ENCODE measurements at regions not wholly inside any gene's neighbourhood (a gene's known extent, or its start where the extent isn't known, plus 50 kb on each side); places are given as distances from the start of the nearest gene placed in this dataset.

DNA sequence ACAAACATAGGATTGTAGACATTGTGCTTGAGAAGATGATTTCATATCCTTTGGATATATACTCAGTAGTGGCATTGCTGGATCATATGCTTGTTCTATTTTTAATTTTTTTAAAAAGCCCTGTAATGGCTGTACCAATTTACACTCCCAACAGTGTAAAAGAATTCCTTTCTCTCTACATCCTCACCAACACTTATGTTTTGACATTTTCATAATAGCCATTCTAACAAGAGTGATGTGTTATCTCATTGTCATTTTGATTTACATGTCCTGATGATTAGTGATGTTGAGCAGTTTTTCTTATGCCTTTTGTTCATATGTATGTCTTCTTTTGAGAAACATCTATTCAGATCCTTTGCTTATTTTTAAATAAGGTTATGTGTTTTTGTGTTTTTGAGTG lies 1039.2 kb upstream of the GOT2 start:
- Histone ChIP-seq H3K4me3 (no peak overlapping the region), H3K36me3 (ENCODE audit: low read depth) (no peaks in the 10 kb centered on the region), H3K4me1 (ENCODE audit: low read depth) (no peaks in the 10 kb centered on the region), H3K9me3 (peaks cover 28% of the 10 kb centered on the region)
- intact Hi-C loops (cut with DNase I, micrococcal nuclease), result no loop called here
- ATAC-seq, result no peak
- no peak for TF ChIP-seq CTCF (IDR thresholded peaks at IDR 0.05)
- no peak for DNase-seq

DNA sequence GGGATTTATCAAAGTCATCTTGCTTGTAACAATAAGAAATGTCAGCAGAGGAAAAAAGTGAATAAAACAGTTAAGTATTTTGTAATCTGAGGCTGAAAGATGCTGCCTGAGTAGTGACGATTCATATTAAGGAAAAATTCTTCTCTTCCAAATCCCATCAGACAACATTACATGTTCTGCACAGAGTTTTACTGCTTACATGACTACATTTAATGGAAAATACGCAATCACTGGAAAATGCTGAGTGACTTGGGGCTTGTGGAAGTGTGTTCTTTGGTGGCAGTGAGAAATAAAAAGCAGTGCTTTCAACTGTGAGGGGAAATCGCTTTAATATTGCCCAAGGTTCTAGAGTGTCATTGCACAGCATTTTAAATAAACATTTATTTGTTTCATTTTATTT lies 1025.2 kb upstream of the GOT2 start:
- H3K4me3 ChIP-seq, result no peak overlapping the region
- no peaks in the 10 kb centered on the region for H3K36me3 ChIP-seq (ENCODE audit: low read depth)
- no peak for TF ChIP-seq CTCF (IDR thresholded peaks at IDR 0.05)
- H3K9me3 ChIP-seq, result peaks cover 72% of the 10 kb centered on the region
- ATAC-seq, result no peak
- DNase-seq, result no peak
- intact Hi-C loops (cut with DNase I, micrococcal nuclease), result no loop called here
- H3K4me1 ChIP-seq (ENCODE audit: low read depth), result no peaks in the 10 kb centered on the region

- TF ChIP-seq CTCF (IDR thresholded peaks at IDR 0.05), result no peak
- peaks cover 72% of the 10 kb centered on the region for H3K9me3 ChIP-seq
- DNase-seq, result no peak
- intact Hi-C loops (cut with DNase I, micrococcal nuclease), result no loop called here
- H3K4me1 ChIP-seq (ENCODE audit: low read depth), result no peaks in the 10 kb centered on the region
- no peak overlapping the region for H3K4me3 ChIP-seq
- ATAC-seq, result no peak
- H3K36me3 ChIP-seq (ENCODE audit: low read depth), result no peaks in the 10 kb centered on the region
Observed at GRCh38 chr16:59758848-59759247, 1024.7 kb upstream of the GOT2 start.

- DNase-seq (no peak), ATAC-seq (no peak)
- Histone ChIP-seq H3K36me3 (ENCODE audit: low read depth) (no peaks in the 10 kb centered on the region), H3K9me3 (peaks cover 50% of the 10 kb centered on the region), H3K4me1 (ENCODE audit: low read depth) (no peaks in the 10 kb centered on the region), H3K4me3 (no peak overlapping the region)
- intact Hi-C loops (cut with DNase I, micrococcal nuclease), result no loop called here
- TF ChIP-seq CTCF (IDR thresholded peaks at IDR 0.05), result no peak
Observed at GRCh38 chr16:59754854-59755253, 1020.7 kb upstream of the GOT2 start.

GRCh38 chr16:59749662-59750336 lies 1015.7 kb upstream of the GOT2 start:
- DNase-seq, result no peak
- intact Hi-C loops (cut with DNase I, micrococcal nuclease), result no loop called here
- Histone ChIP-seq H3K9me3 (peaks cover 33% of the 10 kb centered on the region), H3K36me3 (ENCODE audit: low read depth) (no peaks in the 10 kb centered on the region), H3K4me1 (ENCODE audit: low read depth) (no peaks in the 10 kb centered on the region), H3K4me3 (no peak overlapping the region)
- TF ChIP-seq CTCF (IDR thresholded peaks at IDR 0.05), result no peak
- no peak for ATAC-seq

DNA sequence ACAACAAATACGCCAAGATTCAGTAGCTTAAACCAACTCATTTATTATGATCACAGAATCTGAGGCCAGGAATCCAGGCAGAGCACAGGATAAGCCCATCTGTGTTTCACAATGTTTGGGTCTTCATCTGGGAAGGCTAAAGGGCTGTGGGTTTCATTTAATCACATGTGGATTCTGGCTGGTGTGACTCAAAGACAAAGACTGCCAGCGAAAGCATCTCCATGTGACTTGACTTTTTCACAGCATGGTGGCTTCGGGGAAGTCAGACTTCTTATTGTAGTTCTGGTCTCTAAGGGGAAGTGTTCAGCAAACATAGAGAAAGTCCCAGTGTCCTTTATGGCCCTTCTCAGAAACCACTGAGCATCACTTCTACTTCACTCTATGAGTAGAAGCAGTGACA lies 1014.4 kb upstream of the GOT2 start:
- intact Hi-C loops (cut with DNase I, micrococcal nuclease), result no loop called here
- no peak for DNase-seq
- no peaks in the 10 kb centered on the region for H3K36me3 ChIP-seq (ENCODE audit: low read depth)
- no peak for ATAC-seq
- H3K4me3 ChIP-seq, result no peak overlapping the region
- H3K9me3 ChIP-seq, result peaks cover 25% of the 10 kb centered on the region
- no peak for TF ChIP-seq CTCF (IDR thresholded peaks at IDR 0.05)
- H3K4me1 ChIP-seq (ENCODE audit: low read depth), result no peaks in the 10 kb centered on the region

All from mucosa of descending colon (tissue), 3 donors.